GM23248 (cell line): ENCODE measurements at regions not wholly inside any gene's neighbourhood (a gene's known extent, or its start where the extent isn't known, plus 50 kb on each side); places are given as distances from the start of the nearest gene placed in this dataset.

Experiments
- DNase-seq: peaks from one replicate; pipeline ENCODE4 v3.0.0-alpha.2; 2015
- H2AFZ ChIP-seq: fragments of 200-600 bp; sonication (generic); 2 replicates; pipeline ENCODE4 v1.6.1; 2016; ENCODE audit warnings: antibody characterized with exemption
- H3F3A ChIP-seq: fragments of 200-600 bp; sonication (generic); 2 replicates; pipeline ENCODE4 v1.6.1; 2016; ENCODE audit warnings: mild to moderate bottlenecking, antibody characterized with exemption, mixed run types; ENCODE audit not compliant: insufficient read depth
- H3K27ac ChIP-seq: fragments of 200-600 bp; sonication (generic); 2 replicates; pipeline ENCODE4 v1.5.1; 2016; ENCODE audit warnings: mild to moderate bottlenecking
- H3K27me3 ChIP-seq: fragments of 200-600 bp; sonication (generic); replicated peaks from 2 replicates; pipeline ENCODE4 v1.6.1; 2016; ENCODE audit warnings: mild to moderate bottlenecking; ENCODE audit not compliant: insufficient read depth
- H3K36me3 ChIP-seq: fragments of 200-600 bp; sonication (generic); 2 replicates; pipeline ENCODE4 v1.6.1; 2016; ENCODE audit warnings: low read depth, mild to moderate bottlenecking
- H3K4me1 ChIP-seq: fragments of 200-600 bp; sonication (generic); 2 replicates; pipeline ENCODE4 v1.6.1; 2016; ENCODE audit warnings: mild to moderate bottlenecking; ENCODE audit not compliant: insufficient read depth
- H3K4me2 ChIP-seq: fragments of 200-600 bp; sonication (generic); one replicate; pipeline ENCODE4 v1.6.1; 2016; ENCODE audit warnings: mild to moderate bottlenecking; ENCODE audit not compliant: unreplicated experiment
- H3K4me3 ChIP-seq: fragments of 200-600 bp; sonication (generic); 2 replicates; pipeline ENCODE4 v1.5.1; 2016; ENCODE audit warnings: mild to moderate bottlenecking
- H3K79me2 ChIP-seq: fragments of 200-600 bp; sonication (generic); 2 replicates; pipeline ENCODE4 v1.6.1; 2016; ENCODE audit warnings: mild to moderate bottlenecking; ENCODE audit not compliant: insufficient read depth
- H3K9ac ChIP-seq: fragments of 200-600 bp; sonication (generic); 2 replicates; pipeline ENCODE4 v1.6.1; 2016; ENCODE audit warnings: mild to moderate bottlenecking
- H3K9me2 ChIP-seq: fragments of 200-600 bp; sonication (generic); 2 replicates; pipeline ENCODE4 v1.6.1; 2016; ENCODE audit warnings: mixed run types, mild to moderate bottlenecking, moderate library complexity; ENCODE audit not compliant: insufficient read depth
- H3K9me3 ChIP-seq: fragments of 200-600 bp; sonication (generic); one replicate; pipeline ENCODE4 v1.6.1; 2017; ENCODE audit warnings: low read depth
- H4K20me1 ChIP-seq: fragments of 200-600 bp; sonication (generic); 2 replicates; pipeline ENCODE4 v1.6.0; 2016; ENCODE audit not compliant: insufficient read depth
- EZH2 ChIP-seq: fragments of 200-600 bp; sonication (generic); IDR thresholded peaks from 2 replicates; pipeline ENCODE4 v1.6.1; 2018; ENCODE audit warnings: antibody characterized with exemption, mild to moderate bottlenecking; ENCODE audit not compliant: insufficient read depth, poor library complexity, severe bottlenecking
- EZH2phosphoT487 ChIP-seq: fragments of 200-600 bp; sonication (generic); IDR thresholded peaks from 2 replicates; pipeline ENCODE4 v1.6.1; 2018; ENCODE audit warnings: antibody characterized with exemption, moderate library complexity, mild to moderate bottlenecking, low read depth; ENCODE audit not compliant: insufficient read depth
- WGBS, 2 experiments: methylation state at CpG; one replicate each; pipeline ENCODE4 v1.1.6; 2015 to 2017; ENCODE audit warnings: low lambda C conversion rate in 2 of 2, low coverage in 1 of 2; ENCODE audit errors: missing lambda C conversion rate in 2 of 2; 5-methylcytosine and 5-hydroxymethylcytosine counted together
- in situ Hi-C: fragments of 300-500 bp; cut with MboI; formaldehyde crosslinking; loops from 2 replicates; pipeline ENCODE4 v1.15.0; 2020

DNA sequence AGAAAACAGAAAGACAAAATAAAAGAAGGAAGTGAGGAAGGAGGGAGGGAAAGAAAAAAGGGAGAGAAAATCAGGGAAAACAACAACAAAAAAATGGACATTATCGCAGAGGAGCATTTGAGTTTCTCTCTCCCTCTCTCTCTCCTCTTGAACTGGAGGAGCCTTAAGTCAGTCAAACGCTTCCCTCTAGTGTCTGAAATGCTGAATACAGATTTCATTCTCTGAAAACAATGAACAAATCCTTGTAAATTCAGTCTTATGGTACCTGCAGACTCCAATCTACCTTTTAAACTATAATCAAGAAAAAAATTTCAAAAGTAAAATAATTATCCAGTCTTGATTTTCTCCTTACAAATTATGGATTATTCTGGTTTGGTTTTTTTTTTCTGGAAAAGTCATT is 89.2 kb upstream of the PFKP start:
- peaks cover 19% of the 10 kb centered on the region; the same call in 1 of the 2 replicates for H3F3A ChIP-seq
- peak; percentile 74 for DNase-seq
- H3K4me3 ChIP-seq, result no peak overlapping the region
- no peak overlapping the region for H3K9ac ChIP-seq
- no peak overlapping the region for H3K27ac ChIP-seq
- no peak for TF ChIP-seq EZH2phosphoT487
- TF ChIP-seq EZH2, result no peak
- no peak overlapping the region for H3K4me2 ChIP-seq
- H3K9me2 ChIP-seq, result no peaks in the 10 kb centered on the region
- no peaks in the 10 kb centered on the region for H3K36me3 ChIP-seq
- no peak overlapping the region for H2AFZ ChIP-seq
- no peaks in the 10 kb centered on the region for H3K9me3 ChIP-seq
- no peaks in the 10 kb centered on the region; the same call in none of the 2 replicates for H3K27me3 ChIP-seq
- in situ Hi-C loops, result no loop called here
- H3K79me2 ChIP-seq, result no peaks in the 10 kb centered on the region
- peaks cover 29% of the 10 kb centered on the region for H3K4me1 ChIP-seq
- H4K20me1 ChIP-seq, result no peaks in the 10 kb centered on the region
- 14 to 23% methylated on average over 2 of the region's 2 CpGs for WGBS, 2 experiments

DNA sequence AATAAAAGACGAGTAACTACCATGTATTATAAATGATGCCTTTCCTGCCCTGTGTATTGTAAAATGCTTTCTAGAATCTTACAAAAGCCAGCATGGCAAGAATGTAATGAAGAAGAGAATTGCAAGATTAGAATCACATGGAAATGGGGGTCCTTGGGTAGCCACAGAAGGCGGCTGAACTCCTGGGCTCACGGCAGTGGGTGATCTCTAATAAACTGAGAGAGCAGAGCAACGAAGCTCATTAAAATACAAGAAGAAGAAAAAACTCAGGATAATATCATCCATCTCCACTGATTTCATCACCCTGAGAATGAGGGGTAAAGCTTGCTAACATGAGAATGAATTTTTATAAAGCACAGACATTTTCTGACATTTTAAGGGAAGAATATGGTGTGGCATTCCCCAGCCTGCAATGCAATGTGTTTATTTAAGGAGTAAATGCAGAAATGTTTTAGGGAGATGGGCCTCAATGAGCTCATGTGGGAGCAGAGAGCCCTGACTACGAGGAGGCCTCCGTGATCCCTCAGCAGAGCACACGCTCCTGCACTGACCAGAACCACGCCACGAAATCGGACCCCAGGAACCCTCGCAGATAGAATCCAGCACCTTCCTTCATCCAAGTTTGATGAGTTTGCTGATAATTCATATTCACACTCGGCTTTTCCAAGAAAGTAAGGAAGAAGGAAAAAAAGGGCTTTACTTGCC is 92.7 kb upstream of the PFKP start:
- Histone ChIP-seq H3K4me3 (no peak overlapping the region), H3K27me3 (no peaks in the 10 kb centered on the region; the same call in 1 of the 2 replicates), H3K4me2 (no peak overlapping the region), H3K9me3 (no peaks in the 10 kb centered on the region), H3K9me2 (no peaks in the 10 kb centered on the region), H2AFZ (no peak overlapping the region), H3K27ac (no peak overlapping the region), H4K20me1 (no peaks in the 10 kb centered on the region), H3K4me1 (peaks cover 8% of the 10 kb centered on the region), H3K36me3 (no peaks in the 10 kb centered on the region), H3K9ac (no peak overlapping the region), H3F3A (peaks cover 8% of the 10 kb centered on the region; the same call in 1 of the 2 replicates), H3K79me2 (no peaks in the 10 kb centered on the region)
- TF ChIP-seq EZH2phosphoT487 (no peak), EZH2 (no peak)
- in situ Hi-C loops, result no loop called here
- WGBS, 2 experiments, result 82 to 87% methylated on average over 12 of the region's 12 CpGs
- DNase-seq, result no peak

GRCh38 chr10:2974083-2974482 is 93.3 kb upstream of the PFKP start:
- no peaks in the 10 kb centered on the region for H3K9me2 ChIP-seq
- no peak overlapping the region for H3K4me3 ChIP-seq
- H3K79me2 ChIP-seq, result no peaks in the 10 kb centered on the region
- DNase-seq, result no peak
- H3F3A ChIP-seq, result peaks cover 4% of the 10 kb centered on the region
- H3K4me1 ChIP-seq, result peaks cover 3% of the 10 kb centered on the region
- in situ Hi-C loops, result no loop called here
- no peak overlapping the region for H3K27ac ChIP-seq
- no peaks in the 10 kb centered on the region for H3K36me3 ChIP-seq
- 75 to 76% methylated on average over 3 of the region's 3 CpGs for WGBS, 2 experiments
- no peak overlapping the region for H3K4me2 ChIP-seq
- TF ChIP-seq EZH2phosphoT487 (no peak), EZH2 (no peak)
- H3K27me3 ChIP-seq, result no peaks in the 10 kb centered on the region; the same call in 1 of the 2 replicates
- H2AFZ ChIP-seq, result no peak overlapping the region
- H3K9ac ChIP-seq, result no peak overlapping the region
- no peaks in the 10 kb centered on the region for H3K9me3 ChIP-seq
- no peaks in the 10 kb centered on the region for H4K20me1 ChIP-seq

DNA sequence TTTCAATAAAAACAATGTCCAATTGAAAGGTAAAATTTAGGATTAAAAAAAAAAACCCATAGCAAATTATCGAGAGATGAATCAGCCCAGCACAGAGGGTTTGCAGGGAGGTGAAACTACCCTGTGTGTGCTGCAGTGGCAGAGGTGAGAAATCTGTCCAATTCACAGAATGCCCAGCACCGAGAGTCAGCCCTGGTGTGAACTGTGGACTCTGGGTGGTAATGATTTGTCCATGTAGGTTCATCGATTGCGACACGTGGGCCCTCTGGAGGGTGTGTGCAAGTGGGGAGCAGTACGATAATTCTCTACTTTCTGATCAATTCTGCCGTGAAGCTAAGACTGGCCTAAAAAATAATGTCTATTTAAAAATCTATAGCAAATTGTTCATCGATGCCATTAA is 94.5 kb upstream of the PFKP start:
- in situ Hi-C loops, result no loop called here
- no peak overlapping the region for H2AFZ ChIP-seq
- no peaks in the 10 kb centered on the region; the same call in 1 of the 2 replicates for H3K27me3 ChIP-seq
- no peak for TF ChIP-seq EZH2phosphoT487
- no peak for TF ChIP-seq EZH2
- no peaks in the 10 kb centered on the region for H3K9me3 ChIP-seq
- H3K36me3 ChIP-seq, result no peaks in the 10 kb centered on the region
- H3K79me2 ChIP-seq, result no peaks in the 10 kb centered on the region
- no peaks in the 10 kb centered on the region for H4K20me1 ChIP-seq
- no peak overlapping the region for H3K4me3 ChIP-seq
- DNase-seq, result no peak
- H3K4me2 ChIP-seq, result no peak overlapping the region
- no peak overlapping the region for H3K27ac ChIP-seq
- H3F3A ChIP-seq, result peaks cover 12% of the 10 kb centered on the region
- 65 to 72% methylated on average over 8 of the region's 8 CpGs for WGBS, 2 experiments
- H3K9ac ChIP-seq, result no peak overlapping the region
- H3K4me1 ChIP-seq, result peaks cover 10% of the 10 kb centered on the region
- H3K9me2 ChIP-seq, result no peaks in the 10 kb centered on the region
